Activated T-helper 1 cell treated with Interleukin-2 at 50 U/mL for 16 hours (primary cell): ENCODE measurements at regions not wholly inside any gene's neighbourhood (a gene's known extent, or its start where the extent isn't known, plus 50 kb on each side); places are given as distances from the start of the nearest gene placed in this dataset.
A peak's percentile ranks its signal among the peaks of the same experiment; 100 is the strongest.
"Not testable (repeated sequence)": the region's sequence is repeated elsewhere in the genome, so short reads cannot be mapped to it uniquely, and the experiment has no call there.

Experiments used
- DNase-seq: peaks from one replicate; pipeline ENCODE4 v3.0.0-alpha.2; 2020; ENCODE audit warnings: low read depth

DNA sequence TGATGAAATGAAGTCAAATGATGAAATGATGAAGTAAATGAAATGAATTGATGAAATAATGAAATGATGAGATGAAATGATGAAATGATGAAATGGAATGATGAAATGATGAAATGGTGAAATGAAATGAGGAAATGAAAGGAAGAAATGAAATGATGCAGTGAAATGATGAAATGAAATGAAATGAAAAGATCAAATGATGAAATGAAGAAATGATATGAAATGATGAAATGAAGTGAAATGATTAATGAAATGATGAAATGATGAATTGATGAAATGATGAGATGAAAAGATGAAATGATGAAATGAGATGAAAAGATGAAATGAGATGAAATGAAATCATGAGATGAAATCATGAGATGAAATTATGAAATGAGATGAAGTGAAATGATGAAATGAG is 139.2 kb upstream of the ERV3-1 start:
- DNase-seq: not testable (repeated sequence)

DNA sequence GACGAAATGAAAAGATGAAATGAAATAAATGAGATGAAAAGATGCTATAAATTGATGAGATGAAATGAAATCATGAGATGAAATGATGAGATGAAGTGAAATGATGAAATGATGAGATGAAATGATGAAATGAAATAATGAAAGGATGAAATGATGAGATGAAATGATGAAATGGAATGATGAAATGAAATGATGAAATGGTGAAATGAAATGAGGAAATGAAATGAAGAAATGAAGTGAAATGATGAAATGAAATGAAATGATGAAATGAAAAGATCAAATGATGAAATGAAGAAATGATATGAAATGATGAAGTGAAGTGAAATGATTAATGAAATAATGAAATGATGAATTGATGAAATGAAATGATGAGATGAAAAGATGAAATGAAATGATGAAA is 138.5 kb upstream of the ERV3-1 start:
- not testable (repeated sequence) for DNase-seq

DNA sequence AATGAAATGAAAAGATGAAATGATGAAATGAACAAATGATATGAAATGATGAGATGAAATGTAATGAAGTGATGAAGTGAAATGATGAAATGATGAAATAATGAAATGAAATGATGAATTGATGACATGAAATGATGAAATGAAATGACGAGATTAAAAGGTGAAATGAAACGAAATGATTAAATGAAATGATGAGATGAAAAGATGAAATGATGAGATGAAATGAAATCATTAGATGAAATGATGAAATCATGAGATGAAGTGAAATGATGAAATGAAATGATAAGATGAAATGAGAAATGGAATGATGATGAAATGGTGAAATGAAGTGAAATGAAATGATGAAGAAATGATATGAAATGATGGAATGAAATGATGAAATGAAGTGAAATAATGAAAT is 138.1 kb upstream of the ERV3-1 start:
- not testable (repeated sequence) for DNase-seq

DNA sequence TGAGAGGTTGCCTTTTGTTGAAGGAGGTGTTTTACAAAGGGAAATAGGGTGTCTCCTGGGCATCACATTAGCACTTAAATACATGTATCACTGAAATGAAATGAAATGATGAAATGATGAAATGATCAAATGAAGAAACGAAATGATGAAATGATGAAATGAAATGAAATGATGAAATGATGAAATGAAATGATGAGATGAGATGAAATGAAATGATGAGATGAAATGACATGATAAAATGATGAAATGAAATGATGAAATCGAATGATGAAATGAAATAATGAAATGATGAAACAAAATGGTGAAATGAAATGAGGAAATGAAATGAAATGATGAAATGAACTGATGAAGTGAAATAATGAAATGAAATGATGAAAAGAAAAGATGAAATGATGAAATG is 137.6 kb upstream of the ERV3-1 start:
- not testable (repeated sequence) for DNase-seq

DNA sequence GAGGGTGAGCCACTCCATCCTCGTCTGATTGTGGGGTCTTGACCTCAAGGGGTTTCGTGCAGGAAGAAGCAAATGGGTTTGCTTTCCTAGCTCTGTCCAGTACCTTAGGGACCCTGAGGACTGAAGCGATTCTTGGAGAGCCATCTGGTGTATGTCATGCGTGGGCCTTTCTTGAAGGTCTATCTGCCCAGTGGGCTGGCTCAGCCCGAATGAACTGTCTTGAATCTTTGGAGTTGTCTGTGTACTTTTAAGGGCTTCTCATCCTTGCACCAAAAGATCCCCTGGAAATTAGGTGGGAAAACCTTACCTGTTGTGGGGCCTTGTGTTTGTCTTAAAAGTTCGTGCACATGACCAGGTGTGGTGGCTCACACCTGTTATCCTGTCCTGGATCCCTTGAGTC is 135.4 kb upstream of the ERV3-1 start:
- not testable (repeated sequence) for DNase-seq

DNA sequence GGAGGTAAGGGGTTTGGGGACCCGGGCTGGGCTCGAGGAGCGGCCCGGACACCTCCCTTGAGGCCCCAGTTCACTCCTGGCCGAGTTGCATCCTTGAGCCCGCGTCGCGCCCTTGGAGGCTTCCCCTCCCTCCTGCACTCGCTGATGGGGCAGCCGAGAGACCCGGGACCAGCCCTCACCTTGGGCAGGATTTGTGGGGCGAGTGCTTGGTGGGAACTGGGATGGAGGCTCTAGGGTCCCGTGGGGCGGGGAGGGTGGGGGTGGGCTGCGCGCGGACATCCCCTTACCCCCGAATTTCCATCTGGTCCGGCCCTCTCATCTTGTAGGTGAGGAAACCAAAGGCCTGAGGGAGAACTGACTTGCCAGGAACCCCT is 134.9 kb upstream of the ERV3-1 start:
- not testable (repeated sequence) for DNase-seq

DNA sequence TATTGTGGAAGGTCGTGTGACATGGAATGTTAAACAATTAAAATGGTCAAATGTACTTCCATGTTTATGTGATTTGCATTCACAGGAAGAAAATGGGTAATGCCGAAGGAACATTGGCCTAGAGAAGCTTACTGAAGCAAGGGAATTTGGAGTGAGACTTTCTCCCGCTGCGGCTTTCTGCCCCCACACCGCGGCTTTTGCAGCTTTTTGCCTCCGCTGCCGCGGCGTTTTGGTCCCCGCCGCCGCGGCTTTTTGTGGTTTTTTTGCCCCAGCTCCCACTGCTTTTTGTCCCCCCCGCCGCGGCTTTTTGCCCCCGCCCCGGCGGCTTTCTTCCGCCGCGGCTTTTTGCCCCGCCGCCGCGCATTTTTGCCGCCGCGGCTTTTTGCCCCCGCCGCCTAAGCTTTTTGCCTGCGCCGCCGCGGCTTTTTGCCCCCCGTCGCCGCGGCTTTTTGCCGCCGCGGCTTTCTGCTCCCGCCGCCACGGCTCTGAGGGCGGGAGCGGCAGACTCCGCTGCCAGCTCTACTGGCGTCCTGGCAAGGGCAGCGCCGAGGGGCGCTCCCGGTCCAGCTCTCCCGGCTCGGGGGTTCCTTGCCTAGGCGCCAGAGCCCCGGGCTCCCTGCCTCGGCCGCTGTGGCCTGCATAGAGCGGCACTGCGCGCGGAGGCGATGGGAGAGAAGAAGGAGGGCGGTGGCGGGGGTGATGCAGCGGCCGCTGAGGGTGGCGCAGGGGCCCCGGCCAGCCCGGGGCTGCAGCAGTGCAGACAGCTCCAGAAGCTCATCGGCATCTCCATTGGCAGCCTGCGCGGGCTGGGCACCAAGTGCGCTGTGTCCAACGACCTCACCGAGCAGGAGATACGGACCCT is 134.3 kb upstream of the ERV3-1 start:
- DNase-seq: not testable (repeated sequence)

DNA sequence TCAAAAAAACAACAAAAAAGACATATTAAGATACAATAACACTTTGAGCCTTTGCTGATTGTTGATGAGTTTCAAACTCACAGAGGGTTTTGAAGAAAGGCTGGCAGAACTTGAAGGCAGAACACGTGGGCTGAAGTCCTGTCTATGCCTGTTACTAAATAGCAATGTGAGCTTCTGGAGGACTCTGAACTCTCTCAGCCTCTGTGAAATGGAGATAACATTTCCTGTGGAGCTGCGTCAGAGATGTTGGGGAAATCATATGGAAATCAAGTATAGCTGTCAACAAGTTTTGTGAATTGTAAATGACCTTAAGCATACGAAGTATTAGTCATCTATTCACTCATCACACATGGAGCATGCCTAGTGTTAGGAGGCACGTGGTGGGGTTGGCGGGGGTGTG is 130.4 kb upstream of the ERV3-1 start:
- DNase-seq: not testable (repeated sequence)

DNA sequence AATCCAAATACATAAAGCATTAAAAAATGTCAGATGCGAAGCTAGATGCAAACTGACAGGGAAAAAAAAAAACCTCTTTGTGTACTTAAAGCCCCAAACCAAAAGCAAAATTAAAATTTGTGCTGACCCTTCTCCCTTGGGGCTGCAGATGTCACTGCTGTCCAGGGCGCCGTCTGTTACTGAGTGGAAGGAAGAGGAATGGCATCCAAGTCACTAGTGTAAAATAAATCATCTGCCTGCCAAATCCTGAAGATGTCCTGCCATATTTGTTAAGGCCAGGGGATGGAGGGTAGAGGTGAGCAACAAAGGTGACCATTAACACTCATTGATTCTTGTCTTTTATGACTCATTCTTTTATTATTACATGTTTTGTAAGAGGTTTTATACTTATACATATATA is 126.6 kb upstream of the ERV3-1 start:
- not testable (repeated sequence) for DNase-seq

DNA sequence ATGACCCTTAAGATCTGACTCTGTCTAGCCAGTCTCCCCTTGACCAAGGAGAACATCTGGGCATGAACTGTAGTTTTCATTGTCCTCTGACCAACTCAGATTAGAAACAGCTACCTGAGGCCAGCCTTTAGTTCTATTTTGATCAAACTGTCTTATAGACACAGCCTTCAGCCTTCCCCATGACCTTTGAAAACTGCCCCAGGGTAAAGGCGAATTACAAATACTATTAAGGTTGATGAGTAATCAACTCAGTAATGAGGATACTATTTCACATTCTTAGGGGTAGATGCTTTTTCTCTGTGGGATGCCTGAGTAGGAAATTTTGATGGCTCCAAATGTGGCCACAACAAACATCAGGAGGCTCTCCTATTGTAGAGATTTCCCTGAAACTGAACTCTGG is 125.8 kb upstream of the ERV3-1 start:
- not testable (repeated sequence) for DNase-seq

DNA sequence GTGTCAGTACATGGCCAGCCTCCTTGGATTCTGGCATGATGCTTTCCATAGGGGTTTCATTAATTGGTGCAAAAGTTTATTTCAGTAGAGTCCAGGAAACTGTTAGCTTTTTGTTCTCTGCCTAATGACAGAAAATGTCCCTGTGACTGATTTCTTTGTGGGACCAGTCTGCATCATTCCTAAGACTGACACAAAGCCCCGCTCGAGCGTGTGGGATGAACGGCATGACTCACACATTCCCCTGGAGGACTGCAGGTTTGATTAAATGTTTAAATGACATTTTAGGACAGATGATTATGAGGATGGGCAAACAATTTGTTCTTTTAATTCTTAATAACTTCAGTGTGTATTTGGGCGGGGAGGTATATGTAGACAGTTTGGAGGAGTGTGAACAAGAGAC is 120.9 kb upstream of the ERV3-1 start:
- DNase-seq: not testable (repeated sequence)

DNA sequence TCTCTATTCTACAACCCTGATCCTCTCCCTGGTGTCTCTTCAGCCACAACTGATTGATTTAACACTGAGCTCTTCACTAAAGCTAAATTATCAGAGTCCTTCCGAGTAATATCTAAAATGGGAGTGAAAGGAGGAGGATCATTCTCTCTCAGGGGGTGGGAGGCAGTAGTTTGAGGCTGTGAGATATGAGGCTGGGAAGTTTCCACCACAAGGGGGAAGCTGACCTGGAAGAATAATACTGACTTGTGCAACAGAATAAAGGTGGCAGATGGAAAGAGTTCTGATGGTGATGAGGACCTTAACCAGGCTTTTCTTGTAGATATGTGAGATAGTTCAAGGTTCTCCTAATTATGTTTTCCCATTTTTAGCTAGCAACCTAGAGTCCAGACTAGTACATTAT is 118.1 kb upstream of the ERV3-1 start:
- DNase-seq: not testable (repeated sequence)

DNA sequence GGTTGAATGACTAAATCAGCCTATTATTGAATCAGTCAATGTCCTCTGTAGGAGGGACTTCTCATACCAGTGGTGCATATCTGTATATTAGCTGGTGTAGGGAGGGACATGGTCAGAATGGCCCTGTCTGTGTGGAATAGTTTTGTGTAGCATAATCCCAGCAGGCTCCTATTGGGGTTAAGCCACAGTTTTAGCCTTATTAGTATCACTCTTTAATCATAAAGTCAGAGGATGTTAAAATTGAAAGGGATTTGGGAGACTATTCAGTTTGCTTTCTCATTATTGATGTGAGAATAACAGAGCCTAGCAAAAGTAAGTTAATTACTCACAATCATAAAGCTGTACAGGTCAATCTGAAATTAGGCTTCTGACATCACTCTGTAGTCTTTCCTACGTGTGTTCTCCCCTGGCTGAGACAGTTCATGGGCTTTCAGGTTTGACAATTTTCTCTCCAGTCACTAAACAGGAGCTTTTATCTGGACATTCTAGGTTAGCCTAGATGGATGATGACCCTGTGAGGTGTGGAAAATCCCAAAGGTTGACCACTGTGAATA is 99.2 kb upstream of the ERV3-1 start:
- not testable (repeated sequence) for DNase-seq

DNA sequence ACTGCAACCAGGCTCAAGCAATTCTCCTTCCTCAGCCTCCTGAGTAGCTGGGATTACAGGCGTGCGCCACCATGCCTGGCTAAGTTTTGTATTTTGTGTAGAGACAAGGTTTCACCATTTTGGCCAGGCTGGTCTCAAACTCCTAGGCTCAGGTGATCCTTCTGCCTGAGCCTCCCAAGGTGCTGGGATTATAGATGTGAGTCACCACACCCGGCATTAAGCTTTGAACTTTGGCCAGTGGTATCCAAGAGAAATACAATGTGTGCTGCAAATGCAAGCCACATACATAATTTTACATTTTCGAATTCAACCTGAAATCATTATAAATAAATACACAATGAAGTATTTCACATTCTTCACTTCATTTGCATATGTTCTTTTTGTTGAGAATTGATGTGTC is 94.0 kb upstream of the ERV3-1 start:
- not testable (repeated sequence) for DNase-seq

DNA sequence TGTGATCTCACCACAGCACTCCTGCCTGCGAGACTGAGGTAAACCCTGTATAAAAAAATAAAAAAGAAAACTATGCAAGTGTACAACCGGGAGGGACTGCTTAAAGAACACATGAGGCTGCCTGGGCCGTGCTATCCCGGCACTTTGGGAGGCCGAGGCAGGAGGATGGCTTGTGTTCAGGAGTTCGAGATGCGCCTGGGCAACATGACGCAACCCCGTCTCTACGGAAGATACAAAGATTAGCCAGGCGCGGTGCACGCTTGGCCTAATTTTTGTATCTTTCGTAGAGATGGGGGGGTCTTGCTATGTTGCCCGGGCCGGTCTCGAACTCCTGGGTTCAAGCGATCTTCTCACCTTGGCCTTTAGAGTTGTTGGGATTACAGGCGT is 75.2 kb upstream of the ERV3-1 start:
- not testable (repeated sequence) for DNase-seq

DNA sequence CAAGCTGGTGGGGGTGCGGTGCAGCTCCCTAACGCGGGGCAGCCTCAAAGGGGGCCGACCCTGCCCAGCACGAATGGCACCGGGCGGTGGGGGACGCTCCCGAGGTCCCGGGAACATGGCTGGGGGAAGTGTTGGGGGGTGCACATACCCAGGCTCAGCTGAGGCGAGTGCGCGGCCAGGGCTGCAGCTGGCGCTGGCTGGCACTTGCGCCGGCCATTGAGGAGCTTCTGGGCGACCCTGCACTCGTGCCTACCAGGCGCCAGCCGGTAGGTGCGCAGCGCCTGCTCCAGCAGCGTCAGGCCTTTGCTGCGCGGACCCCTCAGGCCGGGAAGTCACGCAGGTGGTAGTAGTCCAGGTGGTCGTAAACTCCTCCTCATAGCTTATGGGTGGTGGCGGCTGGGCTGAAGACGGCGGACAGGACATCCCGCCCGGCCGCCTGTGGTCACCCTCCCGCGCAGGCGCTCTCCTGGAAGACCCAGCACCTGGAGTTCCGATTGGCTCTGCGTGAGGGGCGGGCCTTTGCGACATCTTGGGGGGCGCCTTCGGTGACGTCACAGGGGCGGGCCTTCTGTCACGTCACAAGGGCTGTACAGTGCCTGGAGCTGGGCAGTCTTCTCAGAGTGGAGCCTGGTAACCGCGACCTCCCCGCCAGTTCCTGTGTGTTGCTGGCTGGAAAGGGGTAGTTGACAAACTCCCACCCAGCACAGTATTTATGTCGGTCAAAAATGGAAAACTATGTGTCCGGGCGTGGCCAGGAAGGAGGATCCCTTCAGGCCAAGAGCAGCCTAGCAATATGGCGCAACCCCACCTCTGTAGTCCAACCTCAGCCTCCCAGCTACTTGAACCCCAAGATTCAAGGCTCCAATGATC is 74.5 kb upstream of the ERV3-1 start:
- peak; percentile 83 for DNase-seq

DNA sequence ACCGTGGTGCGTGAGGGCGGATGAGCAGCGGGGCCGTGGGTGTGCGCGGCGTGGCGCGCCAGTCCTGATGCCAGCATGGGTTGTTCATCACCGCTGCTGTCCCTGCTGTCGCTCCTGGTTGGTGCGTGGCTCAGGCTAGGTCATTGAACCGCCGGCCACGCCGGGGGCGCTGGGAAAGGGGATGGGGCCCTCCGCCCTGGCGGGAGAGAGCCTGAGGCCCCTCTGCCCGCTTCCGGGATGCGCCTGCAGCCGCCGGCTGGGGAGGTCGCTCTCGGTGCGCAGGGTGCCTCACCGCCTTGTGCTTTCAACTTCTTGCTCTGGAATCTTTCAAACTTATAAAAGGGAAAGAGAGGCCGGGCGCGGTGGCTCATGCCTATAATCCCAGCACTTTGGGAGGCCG is 68.5 kb upstream of the ERV3-1 start:
- not testable (repeated sequence) for DNase-seq

DNA sequence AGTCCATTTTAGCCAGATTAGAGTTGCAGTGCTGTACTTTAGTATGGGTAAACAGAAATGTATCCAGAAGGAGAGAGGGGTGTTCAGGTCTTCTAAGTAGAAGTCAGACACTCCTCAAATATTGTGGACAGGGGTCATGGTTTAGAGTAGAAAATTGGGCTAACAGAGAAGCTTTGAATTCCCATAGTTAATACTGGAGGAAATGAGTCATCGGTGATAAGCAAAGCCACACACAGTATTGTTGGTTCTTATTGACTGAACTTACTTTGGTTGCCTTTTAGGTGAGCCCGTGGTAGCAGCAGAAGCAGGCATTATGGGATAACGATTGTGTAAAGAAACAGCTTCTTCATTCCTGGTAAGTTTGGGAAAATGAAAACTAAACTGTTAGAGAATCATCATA is 66.7 kb upstream of the ERV3-1 start:
- DNase-seq: not testable (repeated sequence)

DNA sequence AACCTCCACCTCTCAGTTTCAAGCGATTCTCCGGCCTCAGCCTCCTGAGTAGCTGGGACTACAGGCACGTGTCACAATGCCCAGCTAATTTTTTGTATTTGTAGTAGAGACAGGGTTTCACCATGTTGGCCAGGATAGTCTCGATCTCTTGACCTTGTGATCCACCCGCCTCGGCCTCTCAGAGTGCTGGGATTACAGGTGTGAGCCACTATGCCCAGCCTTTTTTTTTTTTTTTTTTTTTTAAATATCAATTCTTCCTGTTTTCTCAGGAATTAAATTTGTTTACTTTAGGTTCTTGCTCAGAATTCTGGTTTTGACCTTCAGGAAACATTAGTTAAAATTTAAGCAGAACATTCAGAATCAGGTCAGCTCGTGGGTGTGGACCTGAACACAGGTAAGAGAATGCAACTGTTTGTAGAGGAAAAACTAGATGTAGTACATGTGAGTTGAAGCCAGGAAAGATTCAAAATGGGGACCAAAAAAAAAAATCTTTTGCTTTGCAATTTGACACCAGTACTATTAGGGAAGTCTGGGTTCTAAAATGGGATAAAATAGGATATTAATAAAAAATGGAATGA is 65.5 kb upstream of the ERV3-1 start:
- not testable (repeated sequence) for DNase-seq

DNA sequence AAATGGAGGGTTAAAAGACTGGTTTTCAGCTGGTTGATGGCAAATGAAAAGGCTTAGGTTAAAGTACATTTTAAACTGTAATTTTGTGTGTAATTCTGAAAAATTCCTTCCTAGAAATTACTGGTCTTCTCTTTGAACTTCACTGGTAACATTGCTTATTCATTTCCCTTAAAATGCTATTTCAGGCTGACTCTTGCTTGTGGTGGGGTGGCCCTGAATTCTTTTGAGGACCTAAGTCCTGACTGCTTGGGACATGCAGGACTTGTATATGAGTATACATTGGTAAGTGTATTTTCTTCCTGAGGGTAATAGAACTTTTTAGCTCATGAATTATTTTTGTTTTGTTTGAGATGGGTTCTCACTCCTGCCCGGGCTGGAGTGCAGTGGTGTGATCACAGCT is 63.0 kb upstream of the ERV3-1 start:
- DNase-seq: not testable (repeated sequence)

DNA sequence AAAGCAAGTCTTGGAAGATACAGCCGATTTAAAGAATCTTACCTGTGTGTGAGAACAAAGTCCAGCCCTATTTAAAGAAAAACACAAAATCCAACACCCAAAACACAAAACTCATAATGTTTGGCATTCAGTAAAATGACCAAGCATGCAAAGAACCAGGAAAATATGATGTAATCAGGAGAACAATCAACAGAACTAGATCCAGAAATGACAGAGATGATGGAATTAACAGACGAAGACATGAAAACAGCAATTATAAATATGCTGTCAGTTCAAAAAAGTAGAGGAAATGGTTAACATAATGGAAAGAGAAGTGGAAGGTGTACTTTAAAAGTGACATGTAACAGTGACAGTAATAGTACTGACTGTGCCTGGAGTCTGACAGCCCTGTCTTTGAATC is 56.1 kb upstream of the ERV3-1 start:
- not testable (repeated sequence) for DNase-seq

DNA sequence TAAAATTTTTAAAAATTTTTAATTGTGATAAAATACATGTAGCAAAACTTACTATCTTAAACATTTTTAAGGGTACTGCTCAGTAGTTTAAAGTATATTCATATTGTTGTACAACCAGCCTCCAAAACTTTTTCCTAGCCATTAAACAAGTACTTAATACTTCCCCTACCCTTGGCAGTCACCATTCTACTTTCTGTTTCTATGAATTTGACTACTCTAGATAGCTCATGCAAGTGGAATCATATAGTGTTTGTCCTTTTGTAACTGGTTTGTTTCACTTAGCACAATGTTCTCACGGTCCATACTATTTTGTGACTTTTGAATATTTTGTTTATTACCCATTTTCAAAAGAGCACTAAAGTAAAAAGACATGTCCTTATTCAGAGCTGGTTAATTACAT is 52.8 kb upstream of the ERV3-1 start:
- not testable (repeated sequence) for DNase-seq
